Esophagus squamous epithelium (tissue), 5 donors: ENCODE measurements at regions not wholly inside any gene's neighbourhood (a gene's known extent, or its start where the extent isn't known, plus 50 kb on each side); places are given as distances from the start of the nearest gene placed in this dataset.
"Not testable (repeated sequence)": the region's sequence is repeated elsewhere in the genome, so short reads cannot be mapped to it uniquely, and the experiment has no call there.

ENCODE experiments used
- DNase-seq: peaks from one replicate; lab custom pipeline; 2025; lab: John Stamatoyannopoulos, UW
- H3K27ac ChIP-seq, 4 donors: fragments of 200-600 bp; sonication (generic); one replicate each; pipeline ENCODE4 v1.5.1; 2016 to 2019; ENCODE audit warnings: mild to moderate bottlenecking in 1 of 4
- H3K27me3 ChIP-seq, 4 donors: fragments of 200-600 bp; sonication (generic); 1 replicate in 3 of 4; 2 replicates in 1 of 4; pipeline versions ENCODE4 v1.5.1 to v1.6.0; 2017 to 2021; ENCODE audit warnings: antibody characterized with exemption in 1 of 4
- H3K36me3 ChIP-seq, 3 donors: fragments of 200-600 bp; sonication (generic); one replicate each; pipeline ENCODE4 v1.5.1; 2016 to 2019
- H3K4me1 ChIP-seq, 3 donors: fragments of 200-600 bp; sonication (generic); one replicate each; pipeline ENCODE4 v1.5.1; 2017 to 2019
- H3K4me3 ChIP-seq, 4 donors: fragments of 200-600 bp; sonication (generic); 1 replicate in 3 of 4; 2 replicates in 1 of 4; pipeline ENCODE4 v1.5.1; 2016 to 2019; ENCODE audit warnings: mild to moderate bottlenecking in 2 of 4, moderate library complexity in 1 of 4
- H3K9me3 ChIP-seq, 3 donors: fragments of 200-600 bp; sonication (generic); one replicate each; pipeline ENCODE4 v1.5.1; 2016 to 2019
- POLR2A ChIP-seq, 4 donors: fragments of 450-650 bp; IDR thresholded peaks; one replicate each; pipeline ENCODE4 v1.6.1; 2017; ENCODE audit warnings: antibody characterized with exemption in 4 of 4, mild to moderate bottlenecking in 4 of 4, moderate library complexity in 3 of 4
- WGBS, 2 donors: methylation state at CpG; one replicate each; pipeline ENCODE4 v1.1.5; 2018; 5-methylcytosine and 5-hydroxymethylcytosine counted together
- intact Hi-C: fragments of 100-400 bp; cut with DNase I; formaldehyde crosslinking; loops from one replicate; pipeline ENCODE4 v1.15.0; 2022
- TF ChIP-seq, protein P1 (sequence below), 6 experiments: fragments of 450-650 bp in 4 of 6; fragments of 200-600 bp in 2 of 6; sonication (generic) in 2 of 6; IDR thresholded peaks; one replicate each; pipeline ENCODE4 v1.5.1; 2016 to 2019; ENCODE audit warnings: antibody characterized with exemption in 6 of 6, mild to moderate bottlenecking in 4 of 6, moderate library complexity in 4 of 6
- donor health status: DM: yes; HTN: yes; CAD: no.

DNA sequence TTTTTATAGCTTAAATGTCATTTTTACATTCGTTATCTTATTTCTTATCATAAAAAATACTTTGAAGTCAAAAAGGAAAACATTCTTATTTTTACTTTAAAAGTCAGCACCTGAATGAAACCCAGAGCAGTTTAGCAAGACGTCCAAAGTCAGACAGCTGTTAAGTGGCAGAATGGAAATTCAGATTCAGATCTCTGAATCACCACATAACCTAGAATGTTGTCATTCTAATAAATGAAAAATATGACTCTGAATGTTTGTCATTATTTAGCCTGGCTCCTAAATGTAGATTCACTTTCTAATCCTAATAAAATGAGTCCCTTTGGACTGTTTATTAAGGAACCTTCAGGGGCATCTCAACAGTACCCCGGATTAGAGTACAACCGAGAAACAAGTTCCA, 75.2 kb upstream of the RGS7 start:
- intact Hi-C loops = no loop called here

DNA sequence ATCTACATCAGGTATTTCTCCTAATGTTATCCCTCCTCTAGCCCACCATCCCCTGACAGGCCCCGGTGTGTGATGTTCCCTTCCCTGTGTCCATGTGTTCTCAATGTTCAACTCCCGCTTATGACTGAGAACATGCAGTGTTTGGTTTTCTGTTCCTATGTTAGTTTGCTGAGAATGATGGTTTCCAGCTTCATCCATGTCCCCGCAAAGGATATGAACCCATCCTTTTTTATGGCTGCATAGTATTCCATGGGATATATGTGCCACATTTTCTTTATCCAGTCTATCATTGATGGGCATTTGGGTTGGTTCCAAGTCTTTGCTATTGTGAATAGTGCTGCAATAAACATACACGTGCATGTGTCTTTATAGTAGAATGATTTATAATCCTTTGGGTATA, 68.1 kb upstream of the RGS7 start:
- peaks cover 0 to 35% (median 3%) of the 10 kb centered on the region in 4 donors for H3K27me3 ChIP-seq
- H3K4me3 ChIP-seq, H3K36me3 ChIP-seq, H3K27ac ChIP-seq, DNase-seq, intact Hi-C loops, H3K9me3 ChIP-seq: not testable (repeated sequence)
- WGBS, 2 donors = 78 to 79% methylated on average over 4 of the region's 4 CpGs
- H3K4me1 ChIP-seq = peaks cover 7 to 12% (median 9%) of the 10 kb centered on the region in 3 donors

More for the DNA sequence above, 75.2 kb upstream of the RGS7 start:
- no peak for DNase-seq
- no peak for TF ChIP-seq POLR2A (IDR thresholded peaks at IDR 0.05)
- TF ChIP-seq, protein P1, sequence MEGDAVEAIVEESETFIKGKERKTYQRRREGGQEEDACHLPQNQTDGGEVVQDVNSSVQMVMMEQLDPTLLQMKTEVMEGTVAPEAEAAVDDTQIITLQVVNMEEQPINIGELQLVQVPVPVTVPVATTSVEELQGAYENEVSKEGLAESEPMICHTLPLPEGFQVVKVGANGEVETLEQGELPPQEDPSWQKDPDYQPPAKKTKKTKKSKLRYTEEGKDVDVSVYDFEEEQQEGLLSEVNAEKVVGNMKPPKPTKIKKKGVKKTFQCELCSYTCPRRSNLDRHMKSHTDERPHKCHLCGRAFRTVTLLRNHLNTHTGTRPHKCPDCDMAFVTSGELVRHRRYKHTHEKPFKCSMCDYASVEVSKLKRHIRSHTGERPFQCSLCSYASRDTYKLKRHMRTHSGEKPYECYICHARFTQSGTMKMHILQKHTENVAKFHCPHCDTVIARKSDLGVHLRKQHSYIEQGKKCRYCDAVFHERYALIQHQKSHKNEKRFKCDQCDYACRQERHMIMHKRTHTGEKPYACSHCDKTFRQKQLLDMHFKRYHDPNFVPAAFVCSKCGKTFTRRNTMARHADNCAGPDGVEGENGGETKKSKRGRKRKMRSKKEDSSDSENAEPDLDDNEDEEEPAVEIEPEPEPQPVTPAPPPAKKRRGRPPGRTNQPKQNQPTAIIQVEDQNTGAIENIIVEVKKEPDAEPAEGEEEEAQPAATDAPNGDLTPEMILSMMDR (IDR thresholded peaks at IDR 0.05) = no peak
- Histone ChIP-seq H3K36me3 (no peaks in the 10 kb centered on the region), H3K27me3 (no peaks in the 10 kb centered on the region), H3K4me1 (no peaks in the 10 kb centered on the region), H3K9me3 (no peaks in the 10 kb centered on the region), H3K27ac (no peak overlapping the region), H3K4me3 (no peak overlapping the region)
- 70 to 82% methylated on average over 4 of the region's 4 CpGs for WGBS, 2 donors

DNA sequence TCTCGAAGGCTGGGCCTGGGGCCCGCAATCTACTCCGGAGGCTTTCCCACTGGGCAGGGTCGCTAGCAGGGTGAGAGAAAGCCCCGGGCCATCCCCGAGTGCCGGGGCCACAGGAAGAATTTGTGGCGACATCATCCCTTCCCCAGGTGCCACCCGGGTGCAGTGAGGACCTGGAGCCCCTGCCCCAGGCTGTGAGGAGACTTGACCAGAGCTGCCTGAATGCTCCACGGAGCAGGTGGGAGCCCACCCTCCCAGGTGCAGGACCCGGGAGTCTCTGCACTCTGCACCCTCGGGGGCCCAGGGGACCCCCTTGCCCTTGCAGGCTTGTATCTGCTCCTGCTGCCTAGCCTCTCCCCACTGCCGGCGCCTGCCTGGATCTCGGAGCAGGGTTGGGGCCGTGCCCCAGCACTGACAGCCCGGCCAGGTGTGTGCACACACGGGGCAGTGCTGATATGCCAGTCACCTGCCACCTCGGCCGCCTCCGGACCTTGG, 67.5 kb upstream of the RGS7 start:
- DNase-seq = no peak
- TF ChIP-seq, protein P1 (IDR thresholded peaks at IDR 0.05) = no peak
- no peak for TF ChIP-seq POLR2A (IDR thresholded peaks at IDR 0.05)
- H3K27me3 ChIP-seq = peaks cover 0 to 35% (median 3%) of the 10 kb centered on the region in 4 donors
- no peak overlapping the region for H3K27ac ChIP-seq
- 81 to 83% methylated on average over 8 to 11 of the region's 21 CpGs for WGBS, 2 donors
- H3K4me1 ChIP-seq = peaks cover 7 to 12% (median 9%) of the 10 kb centered on the region in 3 donors
- intact Hi-C loops = no loop called here
- H3K9me3 ChIP-seq = no peaks in the 10 kb centered on the region
- peak overlapping the region in 3 of 4 donors; percentile 36 to 64 (median 41) for H3K4me3 ChIP-seq
- no peaks in the 10 kb centered on the region for H3K36me3 ChIP-seq

DNA sequence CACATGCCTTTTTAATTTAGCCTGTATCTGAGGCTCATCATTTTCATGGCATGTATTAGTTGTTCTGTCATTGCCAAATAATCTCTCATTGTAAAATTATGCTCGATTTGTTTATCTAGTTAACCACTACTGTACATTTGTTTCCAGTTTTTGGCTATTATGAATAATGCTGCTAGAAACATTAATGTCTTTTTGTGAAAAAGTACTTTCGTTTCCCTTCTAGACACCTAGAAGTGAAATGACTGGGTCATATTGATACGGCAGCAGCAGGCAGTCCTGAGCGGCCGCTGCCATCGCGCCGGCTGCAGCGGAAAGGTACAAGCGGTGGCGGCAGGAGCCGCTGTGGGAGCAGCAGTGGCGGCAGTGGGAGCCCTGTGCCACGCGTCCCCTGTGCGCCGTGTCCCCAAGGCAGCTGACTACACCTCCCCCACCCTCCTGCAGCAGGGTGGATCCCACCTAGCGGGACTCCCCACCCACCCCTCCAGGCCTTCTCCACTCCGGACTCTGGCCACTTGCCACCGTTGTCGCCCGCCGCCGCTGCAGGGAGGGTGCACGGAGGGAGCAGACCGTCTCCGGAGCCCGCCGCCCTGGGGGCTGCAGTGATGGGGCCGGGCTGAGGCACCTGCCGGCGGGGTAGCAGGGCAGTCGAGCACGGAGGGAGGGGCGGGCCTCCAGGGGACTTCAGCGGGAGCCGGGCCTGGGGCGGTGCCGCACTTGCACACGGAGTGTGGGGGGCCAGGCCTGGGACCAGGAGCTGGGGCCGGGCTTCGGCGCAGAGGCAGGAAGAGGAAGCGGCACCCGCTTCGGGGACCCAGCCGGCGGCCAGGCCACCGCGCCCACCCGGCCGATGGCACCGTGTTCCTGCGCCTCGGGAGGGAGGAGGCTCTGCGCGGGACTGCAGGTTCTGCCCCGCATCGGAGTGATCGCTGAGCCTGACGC, 66.8 kb upstream of the RGS7 start:
- no peak for TF ChIP-seq POLR2A (IDR thresholded peaks at IDR 0.05)
- TF ChIP-seq, protein P1 (IDR thresholded peaks at IDR 0.05) = no peak
- Histone ChIP-seq H3K4me3 (peak overlapping the region in 3 of 4 donors; percentile 36 to 64 (median 41)), H3K9me3 (no peaks in the 10 kb centered on the region), H3K36me3 (no peaks in the 10 kb centered on the region), H3K27ac (no peak overlapping the region), H3K27me3 (peaks cover 0 to 35% (median 3%) of the 10 kb centered on the region in 4 donors), H3K4me1 (peaks cover 7 to 12% (median 9%) of the 10 kb centered on the region in 3 donors)
- 2% methylated on average over 9 to 15 of the region's 61 CpGs for WGBS, 2 donors
- intact Hi-C loops = no loop called here
- DNase-seq = no peak

DNA sequence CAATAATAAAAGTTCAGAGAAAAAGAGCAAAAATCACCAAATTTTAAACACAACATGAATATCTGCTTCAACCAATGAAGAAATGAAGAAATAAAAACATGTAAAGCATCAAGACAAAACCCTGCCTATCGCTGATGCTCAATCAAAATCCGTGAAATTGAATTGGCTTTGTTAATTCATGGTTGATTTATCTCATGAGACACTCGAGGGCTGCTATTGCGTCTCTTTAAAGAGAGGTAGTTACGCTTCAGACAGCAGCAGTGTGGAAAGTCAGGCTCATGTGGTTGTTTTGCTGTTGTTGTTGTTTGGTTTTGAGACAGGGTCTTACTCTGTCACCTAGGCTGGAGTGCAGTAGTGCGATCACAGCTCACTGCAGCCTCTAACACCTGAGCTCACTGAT, 65.5 kb upstream of the RGS7 start:
- H3K9me3 ChIP-seq = no peaks in the 10 kb centered on the region
- H3K4me3 ChIP-seq = no peak overlapping the region
- no peaks in the 10 kb centered on the region for H3K36me3 ChIP-seq
- WGBS, 2 donors = 76 to 83% methylated on average over 6 of the region's 6 CpGs
- peaks cover 7 to 12% (median 9%) of the 10 kb centered on the region in 3 donors for H3K4me1 ChIP-seq
- intact Hi-C loops = no loop called here
- peaks cover 0 to 35% (median 3%) of the 10 kb centered on the region in 4 donors for H3K27me3 ChIP-seq
- DNase-seq = no peak
- H3K27ac ChIP-seq = no peak overlapping the region
- TF ChIP-seq POLR2A (IDR thresholded peaks at IDR 0.05) = no peak
- TF ChIP-seq, protein P1 (IDR thresholded peaks at IDR 0.05) = no peak
